ENCODE measurements at regions not wholly inside any gene's neighbourhood (a gene's known extent, or its start where the extent isn't known, plus 50 kb on each side); places are given as distances from the start of the nearest gene placed in this dataset.

GRCh38 chr7:17054206-17054605 is 172.4 kb upstream of the AGR3 start:
- no peak for DNase-seq

GRCh38 chr7:17054836-17055235 is 173.1 kb upstream of the AGR3 start:
- no peak for DNase-seq

DNA sequence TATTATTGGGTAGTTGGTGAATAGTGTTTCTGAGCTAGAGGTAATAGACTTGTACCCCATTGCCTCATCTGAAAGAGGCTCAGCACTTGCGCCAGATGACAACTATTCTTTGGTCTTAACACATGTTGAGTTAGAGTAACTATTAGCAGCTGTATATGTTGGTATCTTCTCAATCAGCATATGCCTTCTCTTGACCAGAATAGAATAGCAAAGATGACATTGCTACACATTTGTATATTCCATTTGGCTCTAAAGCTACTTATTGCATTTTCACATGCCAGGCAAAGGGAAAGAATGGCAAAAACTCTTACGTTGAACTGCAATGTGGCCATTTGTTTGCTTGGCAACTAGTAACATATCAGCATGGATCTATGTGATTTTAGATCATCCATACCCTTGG is 173.8 kb upstream of the AGR3 start:
- no peak for DNase-seq

DNA sequence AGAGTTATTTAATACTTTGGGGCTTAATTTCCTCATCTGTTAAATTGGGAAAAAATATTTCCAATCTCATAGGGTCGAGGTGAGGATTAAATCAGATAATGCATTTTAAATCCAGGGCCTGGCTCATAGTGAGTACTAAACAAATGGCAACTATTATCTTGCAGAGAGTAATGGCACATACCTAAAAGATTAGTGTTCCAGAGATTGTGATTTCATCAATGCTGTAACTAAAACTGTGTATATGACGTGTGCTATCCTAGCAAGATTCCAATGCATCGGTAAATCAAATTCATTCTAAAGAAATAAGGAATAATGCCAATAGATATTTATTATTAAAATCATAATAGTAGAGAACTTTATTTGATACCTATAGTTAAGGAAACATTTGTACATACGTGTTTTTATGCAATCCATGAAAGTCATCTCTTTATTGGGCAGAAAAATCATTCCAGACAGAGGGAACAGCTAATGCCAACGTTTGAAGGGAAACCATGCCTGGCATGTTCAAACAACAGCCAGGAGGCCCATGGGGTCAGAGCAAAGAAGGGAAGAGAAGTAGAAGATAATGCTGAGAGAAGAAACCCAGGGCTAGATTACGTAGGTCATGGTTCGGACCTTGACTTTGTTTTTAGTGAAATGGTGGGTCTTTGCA is 174.8 kb upstream of the AGR3 start:
- no peak for DNase-seq

DNA sequence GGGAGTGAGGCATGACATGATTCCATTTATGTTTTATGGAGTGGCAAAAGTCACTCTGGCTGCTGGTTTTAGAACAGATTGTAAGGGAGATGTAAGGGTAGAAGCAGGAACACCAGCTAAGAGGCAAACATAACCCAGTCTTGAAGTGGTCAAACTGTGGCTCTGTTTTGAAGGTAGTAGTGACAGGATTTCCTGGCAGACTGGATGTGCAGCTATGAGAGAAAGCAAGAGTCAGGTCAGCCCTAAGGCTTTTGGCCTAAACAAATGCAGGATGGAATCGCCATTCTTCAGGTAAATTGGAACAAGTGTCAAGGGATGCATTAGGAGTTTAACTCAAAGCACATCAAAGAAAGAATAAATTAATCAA is 175.3 kb upstream of the AGR3 start:
- no peak for DNase-seq

DNA sequence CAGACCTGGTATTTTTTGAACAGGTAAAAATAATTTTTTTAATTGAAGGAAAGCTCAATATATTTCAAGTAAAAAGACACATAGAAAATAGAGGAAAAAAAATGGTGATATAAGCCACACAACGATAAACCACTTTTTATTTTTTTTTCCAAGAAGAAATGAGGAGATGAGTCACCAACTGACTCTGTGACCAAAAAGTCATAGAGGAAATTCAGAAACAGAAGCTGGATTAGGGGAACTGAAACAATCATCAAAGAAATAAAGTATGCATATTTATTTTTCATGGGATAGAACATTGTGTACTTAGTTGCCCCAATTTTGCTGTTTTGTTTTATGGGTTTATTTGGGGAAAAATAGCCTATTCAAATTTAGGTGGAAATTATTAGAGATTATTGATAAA is 176.8 kb upstream of the AGR3 start:
- no peak for DNase-seq

GRCh38 chr7:17060051-17060450 is 178.3 kb upstream of the AGR3 start:
- no peak for DNase-seq

GRCh38 chr7:17061443-17061842 is 179.7 kb upstream of the AGR3 start:
- DNase-seq = no peak

- DNase-seq = no peak
These were observed 180.6 kb upstream of the AGR3 start for GRCh38 chr7:17062151-17063044.

- no peak for DNase-seq
These were observed 181.2 kb upstream of the AGR3 start for GRCh38 chr7:17063045-17063383.

- DNase-seq = no peak
These were observed 185.9 kb upstream of the AGR3 start for GRCh38 chr7:17067691-17068090.

DNA sequence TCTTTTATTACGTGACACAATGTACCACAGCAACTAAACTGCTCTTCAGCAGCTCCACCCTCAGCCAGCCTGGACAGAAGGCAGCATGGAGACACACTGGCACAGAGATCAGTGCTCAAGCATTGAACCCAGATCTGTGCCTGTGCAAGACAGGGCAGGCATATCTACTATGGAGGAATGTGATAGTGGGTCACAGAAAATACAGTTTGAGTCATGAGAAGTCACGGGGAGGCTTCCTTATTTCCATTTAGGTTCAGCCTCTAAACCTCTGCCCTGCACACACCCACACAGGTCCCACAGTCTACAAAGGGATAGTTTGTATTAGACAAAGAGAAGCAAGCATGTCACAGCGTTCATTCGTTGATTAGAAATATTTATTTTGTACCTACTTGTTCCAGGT is 187.4 kb upstream of the AGR3 start:
- no peak for DNase-seq

DNA sequence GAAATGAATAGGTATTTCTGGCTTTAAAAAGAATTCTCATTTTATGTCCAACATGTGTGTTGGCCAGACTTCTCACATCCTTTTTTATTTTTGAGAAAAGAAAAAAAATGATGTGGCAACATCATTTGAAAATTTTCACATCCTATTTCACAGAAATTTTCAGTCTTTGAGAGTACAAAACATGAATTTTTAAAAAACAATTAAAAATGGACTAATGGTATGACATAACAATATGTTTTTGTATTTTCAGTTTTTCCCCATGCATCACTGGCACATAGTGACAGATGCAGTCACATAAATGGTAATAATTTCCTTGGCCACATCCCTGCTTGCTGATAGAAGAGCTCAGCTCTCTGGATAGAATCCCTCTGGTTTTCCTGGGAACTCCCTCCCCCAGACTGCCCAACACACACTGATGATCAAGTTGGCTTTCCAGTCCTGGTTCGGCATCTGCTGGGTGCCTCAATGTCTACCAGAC is 188.5 kb upstream of the AGR3 start:
- no peak for DNase-seq

GRCh38 chr7:17071866-17072265 is 190.1 kb upstream of the AGR3 start:
- DNase-seq = no peak

DNA sequence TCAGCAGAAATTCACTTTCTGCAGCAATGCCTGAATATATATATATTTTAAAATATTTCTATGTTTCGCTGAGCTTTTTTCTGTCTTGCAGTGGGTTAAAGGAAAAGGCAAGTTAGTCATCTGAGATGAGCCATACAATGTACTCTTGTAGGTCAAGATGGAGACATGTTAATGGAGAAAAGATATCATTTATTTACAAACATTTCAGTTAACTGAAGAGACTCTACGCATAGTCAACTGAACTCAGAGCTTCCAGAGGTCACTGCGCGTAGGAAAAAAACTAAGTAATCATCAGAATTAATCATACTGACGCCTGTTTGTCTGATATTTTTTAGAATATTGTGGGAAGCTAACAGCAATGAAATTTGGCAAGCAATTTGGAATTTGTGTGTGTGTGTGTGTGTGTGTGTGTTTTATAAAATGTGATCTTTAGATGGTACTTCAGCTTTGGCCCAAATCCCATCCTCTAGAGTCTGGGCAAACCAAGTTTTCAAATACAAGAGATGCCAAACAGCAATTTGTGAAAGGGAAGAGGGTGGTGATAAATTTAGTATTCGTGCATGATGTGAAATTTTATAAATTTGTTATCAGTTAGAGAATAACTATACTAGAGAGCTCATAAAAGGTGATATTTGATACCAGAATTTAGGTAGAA is 193.9 kb upstream of the AGR3 start:
- DNase-seq = peak; percentile 8

DNA sequence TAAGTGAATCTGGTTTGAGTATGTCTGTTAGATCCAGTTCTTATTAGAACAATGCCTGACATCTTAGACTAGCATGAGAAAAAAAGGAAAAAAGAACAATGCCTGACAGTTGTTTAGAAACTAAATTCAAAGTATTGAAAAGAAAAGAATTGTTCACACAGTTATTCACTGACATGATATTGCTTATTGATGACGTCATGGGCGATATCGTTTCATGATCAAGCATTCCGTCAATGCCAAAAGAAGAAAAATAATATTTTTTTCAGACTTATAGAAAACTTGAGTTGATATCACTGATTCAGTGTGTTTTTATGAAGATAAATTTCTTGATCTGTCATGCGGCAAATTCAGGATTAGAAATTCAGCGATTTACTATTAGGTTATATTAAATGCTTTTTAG is 196.5 kb upstream of the AGR3 start:
- DNase-seq = no peak

DNA sequence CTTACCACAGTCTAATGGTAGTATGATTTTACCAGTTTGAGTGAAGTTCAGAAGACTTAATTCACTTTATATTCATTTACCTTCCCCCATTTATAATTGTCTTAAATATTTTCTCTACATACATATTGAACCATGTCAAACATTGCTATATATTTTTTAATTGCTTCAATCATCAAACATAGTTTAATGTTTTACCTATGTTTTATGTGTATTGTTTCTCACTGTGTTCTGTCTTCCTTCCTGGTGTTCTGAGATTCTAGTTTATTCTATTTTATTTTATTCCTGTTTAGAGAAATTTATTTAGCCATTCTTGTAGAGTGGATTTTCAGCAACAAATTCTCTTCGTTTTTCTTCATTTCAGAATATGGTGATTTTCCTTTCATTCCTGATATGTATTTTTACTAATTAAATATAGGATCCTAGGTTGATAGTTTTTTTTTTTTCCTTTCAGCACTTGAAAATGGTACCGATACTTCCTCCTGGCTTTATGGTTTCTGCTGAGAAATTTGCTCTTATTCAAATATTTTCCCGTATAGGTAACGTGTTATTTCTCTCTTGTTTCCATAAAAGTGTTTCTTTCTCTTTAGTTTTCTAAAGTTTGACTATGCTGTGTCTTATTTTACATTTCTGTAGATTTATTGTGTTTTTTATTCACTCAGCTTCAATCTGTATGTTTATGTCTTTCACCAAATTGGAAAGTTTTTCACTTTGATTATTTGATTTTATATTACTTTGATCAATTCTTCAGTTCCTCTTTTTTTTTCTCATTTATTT is 201.8 kb upstream of the AGR3 start:
- no peak for DNase-seq

GRCh38 chr7:17084166-17084475 is 202.3 kb upstream of the AGR3 start:
- no peak for DNase-seq

DNA sequence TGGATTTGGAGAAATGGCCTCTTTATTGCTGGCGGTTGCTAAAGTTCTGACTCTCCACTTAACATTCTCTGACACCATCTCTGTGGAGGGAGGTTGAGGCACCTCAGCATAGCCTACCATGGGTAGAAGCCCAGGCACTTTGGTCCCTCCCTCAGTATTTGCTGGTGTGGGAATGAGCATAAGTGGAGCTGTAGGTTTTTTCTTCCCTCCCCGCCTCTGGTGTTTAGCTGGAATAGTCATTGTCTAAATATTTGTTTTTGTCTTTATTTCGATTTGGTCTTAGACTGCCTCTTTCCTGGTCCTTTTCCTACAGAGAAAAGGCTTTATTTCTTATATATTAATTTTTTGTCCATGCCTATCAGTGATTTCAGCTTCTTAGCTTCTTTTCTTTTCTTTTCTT is 203.4 kb upstream of the AGR3 start:
- DNase-seq = no peak

- DNase-seq = no peak
These were observed 204.6 kb upstream of the AGR3 start for GRCh38 chr7:17086403-17086802.

DNA sequence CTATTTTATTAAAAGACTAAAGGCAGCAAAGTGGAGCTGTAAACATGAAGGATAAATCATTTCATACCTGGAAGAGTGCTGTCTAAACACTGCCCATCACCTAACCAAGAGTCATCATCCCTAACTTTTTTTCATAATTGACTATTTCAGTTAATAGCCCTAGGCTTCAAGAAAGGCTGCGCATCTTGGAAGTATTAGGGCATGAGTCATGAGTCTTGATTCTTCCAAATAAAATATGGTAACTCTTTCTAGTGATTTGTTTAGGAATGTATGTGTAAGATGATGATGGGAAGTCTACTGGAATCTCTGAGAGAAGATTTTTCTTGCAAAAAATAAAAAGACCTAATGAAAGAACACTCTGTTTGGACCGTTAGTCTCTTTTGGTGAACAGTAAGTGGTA is 207.7 kb upstream of the AHR start:
- no peak for DNase-seq

GRCh38 chr7:17093461-17093860 is 205.0 kb upstream of the AHR start:
- no peak for DNase-seq

GRCh38 chr7:17094963-17095574 is 203.4 kb upstream of the AHR start:
- DNase-seq = no peak

Data from NCI-H1092 treated with DMSO at 0.1 percent for 48 hours (cell line).